Neural cell (in vitro differentiated cells): ENCODE measurements at regions not wholly inside any gene's neighbourhood (a gene's known extent, or its start where the extent isn't known, plus 50 kb on each side); places are given as distances from the start of the nearest gene placed in this dataset.

Experiments
- H2AFZ ChIP-seq: fragments of 200-600, 300-800 bp; sonication (generic), shearing (Covaris generic); 2 replicates; pipeline ENCODE4 v1.6.0; 2014; ENCODE audit warnings: low read depth, mild to moderate bottlenecking, antibody characterized with exemption, low read length, moderate library complexity
- H3F3A ChIP-seq: fragments of 200-600 bp; shearing (Covaris generic); 2 replicates; pipeline ENCODE4 v1.6.1; 2016; ENCODE audit warnings: mild to moderate bottlenecking, moderate library complexity, mixed read lengths, antibody characterized with exemption, low read length; ENCODE audit not compliant: insufficient read depth, poor library complexity, severe bottlenecking
- H3K27ac ChIP-seq: fragments of 200-600, 300-800 bp; sonication (generic), shearing (Covaris generic); 2 replicates; pipeline ENCODE4 v1.5.1; 2014; ENCODE audit warnings: mild to moderate bottlenecking, low read length, moderate library complexity
- H3K27me3 ChIP-seq: fragments of 300-800, 200-600 bp; sonication (generic), shearing (Covaris generic); 2 replicates; pipeline ENCODE4 v1.6.0; 2014; ENCODE audit warnings: mild to moderate bottlenecking, low read depth, low read length, moderate library complexity; ENCODE audit not compliant: insufficient read depth
- H3K36me3 ChIP-seq: fragments of 300-800, 200-600 bp; sonication (generic), shearing (Covaris generic); 2 replicates; pipeline ENCODE4 v1.5.1; 2014; ENCODE audit warnings: mild to moderate bottlenecking, antibody characterized with exemption, low read length, moderate library complexity; ENCODE audit not compliant: insufficient read depth
- H3K4me2 ChIP-seq: fragments of 300-800, 200-600 bp; sonication (generic), shearing (Covaris generic); 2 replicates; pipeline ENCODE4 v1.6.0; 2014; ENCODE audit warnings: mild to moderate bottlenecking, low read length
- H3K4me3 ChIP-seq: fragments of 300-800, 200-600 bp; sonication (generic), shearing (Covaris generic); 2 replicates; pipeline ENCODE4 v1.5.1; 2014; ENCODE audit warnings: mild to moderate bottlenecking, low read length, moderate library complexity
- H3K79me2 ChIP-seq: fragments of 200-600 bp; shearing (Covaris generic); replicated peaks from 2 replicates; pipeline ENCODE4 v1.6.0; 2014; ENCODE audit warnings: mild to moderate bottlenecking, low read length, moderate library complexity; ENCODE audit not compliant: insufficient read depth
- H3K9ac ChIP-seq: fragments of 300-800, 200-600 bp; sonication (generic), shearing (Covaris generic); 2 replicates; pipeline ENCODE4 v1.6.1; 2016; ENCODE audit warnings: mild to moderate bottlenecking, low read length, mixed read lengths
- H3K9me2 ChIP-seq: fragments of 200-600 bp; shearing (Covaris generic); 2 replicates; pipeline ENCODE4 v1.6.1; 2016; ENCODE audit warnings: mild to moderate bottlenecking, low read length, mixed read lengths; ENCODE audit not compliant: insufficient read depth
- H3K9me3 ChIP-seq: fragments of 200-600, 300-800 bp; sonication (generic), shearing (Covaris generic); 2 replicates; pipeline ENCODE4 v1.6.1; 2016; ENCODE audit warnings: mild to moderate bottlenecking, mixed run types, low read length, moderate library complexity, mixed read lengths
- H4K20me1 ChIP-seq: fragments of 200-600 bp; shearing (Covaris generic); 2 replicates; pipeline ENCODE4 v1.6.1; 2016; ENCODE audit warnings: mild to moderate bottlenecking, mixed run types; ENCODE audit not compliant: insufficient read depth
- EP300 ChIP-seq: fragments of 450-650 bp; conservative IDR thresholded peaks from 2 replicates; pipeline ENCODE4 v1.6.1; 2014; ENCODE audit warnings: antibody characterized with exemption, mild to moderate bottlenecking, moderate library complexity; ENCODE audit not compliant: poor library complexity, severe bottlenecking
- EZH2 ChIP-seq: fragments of 200-600, 300-800 bp; shearing (Covaris generic), sonication (generic); IDR thresholded peaks from 2 replicates; pipeline ENCODE4 v1.6.1; 2014; ENCODE audit warnings: antibody characterized with exemption, low read length, borderline replicate concordance, mild to moderate bottlenecking; ENCODE audit not compliant: insufficient read depth, poor library complexity, severe bottlenecking
- MXI1 ChIP-seq: fragments of 450-650 bp; conservative IDR thresholded peaks from 2 replicates; pipeline ENCODE4 v1.6.1; 2014; ENCODE audit warnings: antibody characterized with exemption, mild to moderate bottlenecking; ENCODE audit not compliant: poor library complexity, severe bottlenecking
- POLR2AphosphoS5 ChIP-seq: IDR thresholded peaks from 2 replicates; pipeline ENCODE4 v1.6.1; 2012
- RAD21 ChIP-seq: fragments of 450-650 bp; conservative IDR thresholded peaks from 2 replicates; pipeline ENCODE4 v1.6.1; 2014; ENCODE audit warnings: antibody characterized with exemption, mild to moderate bottlenecking, moderate library complexity
- SMC3 ChIP-seq: fragments of 450-650 bp; conservative IDR thresholded peaks from 2 replicates; pipeline ENCODE4 v1.6.1; 2014; ENCODE audit warnings: antibody characterized with exemption, mild to moderate bottlenecking, moderate library complexity; ENCODE audit not compliant: poor library complexity
- TAF1 ChIP-seq: IDR thresholded peaks from 2 replicates; pipeline ENCODE4 v1.6.1; 2012; ENCODE audit warnings: low read depth
- TF ChIP-seq, protein P1 (sequence below): IDR thresholded peaks from 2 replicates; pipeline ENCODE4 v1.6.1; 2012; ENCODE audit warnings: borderline replicate concordance
- TF ChIP-seq, protein P2 (sequence below): fragments of 450-650 bp; IDR thresholded peaks from 2 replicates; pipeline ENCODE4 v1.5.1; 2014; ENCODE audit warnings: antibody characterized with exemption, mild to moderate bottlenecking, moderate library complexity; ENCODE audit not compliant: poor library complexity, severe bottlenecking

DNA sequence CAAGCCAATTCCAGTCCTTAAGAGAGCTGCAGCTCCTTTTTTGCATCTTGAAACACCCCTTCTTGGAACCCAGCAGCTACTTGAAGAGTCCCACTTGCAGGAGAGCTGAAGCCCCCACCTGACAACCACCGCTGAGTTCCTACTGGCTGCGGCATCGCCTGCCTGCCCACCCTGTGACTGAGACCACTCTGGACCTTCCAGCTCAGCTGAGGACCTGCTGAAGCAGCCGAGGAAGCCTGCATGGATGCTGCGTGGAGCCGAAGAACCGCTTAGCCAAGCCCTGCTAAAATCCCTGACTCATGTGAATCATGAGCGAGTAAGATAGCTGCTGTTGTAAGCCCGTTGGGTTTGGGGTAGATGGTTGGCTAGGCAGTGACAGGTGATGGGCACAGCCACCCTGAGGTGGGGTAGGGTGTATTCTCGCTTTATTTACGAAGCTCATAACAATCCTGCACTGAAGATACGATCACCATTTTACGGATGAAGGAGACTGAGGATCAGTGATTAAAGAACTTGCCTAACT, 78.4 kb downstream of the INHBB start:
- TF ChIP-seq EZH2 (no peak), MXI1 (no peak), POLR2AphosphoS5 (no peak), TAF1 (no peak), SMC3 (no peak)
- Histone ChIP-seq H3K9me3 (no peaks in the 10 kb centered on the region), H3K79me2 (no peaks in the 10 kb centered on the region), H2AFZ (no peak overlapping the region), H3K9ac (no peak overlapping the region), H3K9me2 (no peaks in the 10 kb centered on the region), H3K27me3 (no peaks in the 10 kb centered on the region), H3K27ac (no peak overlapping the region), H3K36me3 (no peaks in the 10 kb centered on the region), H3F3A (no peaks in the 10 kb centered on the region), H4K20me1 (no peaks in the 10 kb centered on the region), H3K4me3 (no peak overlapping the region), H3K4me2 (no peak overlapping the region)

- no peaks in the 10 kb centered on the region for H3K9me2 ChIP-seq
- no peak overlapping the region for H3K27ac ChIP-seq
- no peaks in the 10 kb centered on the region for H3F3A ChIP-seq
- H3K9me3 ChIP-seq, result no peaks in the 10 kb centered on the region
- H3K36me3 ChIP-seq, result no peaks in the 10 kb centered on the region
- H3K27me3 ChIP-seq, result no peaks in the 10 kb centered on the region
- no peaks in the 10 kb centered on the region for H3K79me2 ChIP-seq
- H4K20me1 ChIP-seq, result no peaks in the 10 kb centered on the region
- no peak overlapping the region for H3K9ac ChIP-seq
- no peak overlapping the region for H2AFZ ChIP-seq
- TF ChIP-seq POLR2AphosphoS5 (no peak), EP300 (no peak), RAD21 (no peak), TAF1 (no peak), MXI1 (no peak), SMC3 (no peak), EZH2 (no peak)
- TF ChIP-seq, protein P1, sequence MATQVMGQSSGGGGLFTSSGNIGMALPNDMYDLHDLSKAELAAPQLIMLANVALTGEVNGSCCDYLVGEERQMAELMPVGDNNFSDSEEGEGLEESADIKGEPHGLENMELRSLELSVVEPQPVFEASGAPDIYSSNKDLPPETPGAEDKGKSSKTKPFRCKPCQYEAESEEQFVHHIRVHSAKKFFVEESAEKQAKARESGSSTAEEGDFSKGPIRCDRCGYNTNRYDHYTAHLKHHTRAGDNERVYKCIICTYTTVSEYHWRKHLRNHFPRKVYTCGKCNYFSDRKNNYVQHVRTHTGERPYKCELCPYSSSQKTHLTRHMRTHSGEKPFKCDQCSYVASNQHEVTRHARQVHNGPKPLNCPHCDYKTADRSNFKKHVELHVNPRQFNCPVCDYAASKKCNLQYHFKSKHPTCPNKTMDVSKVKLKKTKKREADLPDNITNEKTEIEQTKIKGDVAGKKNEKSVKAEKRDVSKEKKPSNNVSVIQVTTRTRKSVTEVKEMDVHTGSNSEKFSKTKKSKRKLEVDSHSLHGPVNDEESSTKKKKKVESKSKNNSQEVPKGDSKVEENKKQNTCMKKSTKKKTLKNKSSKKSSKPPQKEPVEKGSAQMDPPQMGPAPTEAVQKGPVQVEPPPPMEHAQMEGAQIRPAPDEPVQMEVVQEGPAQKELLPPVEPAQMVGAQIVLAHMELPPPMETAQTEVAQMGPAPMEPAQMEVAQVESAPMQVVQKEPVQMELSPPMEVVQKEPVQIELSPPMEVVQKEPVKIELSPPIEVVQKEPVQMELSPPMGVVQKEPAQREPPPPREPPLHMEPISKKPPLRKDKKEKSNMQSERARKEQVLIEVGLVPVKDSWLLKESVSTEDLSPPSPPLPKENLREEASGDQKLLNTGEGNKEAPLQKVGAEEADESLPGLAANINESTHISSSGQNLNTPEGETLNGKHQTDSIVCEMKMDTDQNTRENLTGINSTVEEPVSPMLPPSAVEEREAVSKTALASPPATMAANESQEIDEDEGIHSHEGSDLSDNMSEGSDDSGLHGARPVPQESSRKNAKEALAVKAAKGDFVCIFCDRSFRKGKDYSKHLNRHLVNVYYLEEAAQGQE, result no peak
- TF ChIP-seq, protein P2, sequence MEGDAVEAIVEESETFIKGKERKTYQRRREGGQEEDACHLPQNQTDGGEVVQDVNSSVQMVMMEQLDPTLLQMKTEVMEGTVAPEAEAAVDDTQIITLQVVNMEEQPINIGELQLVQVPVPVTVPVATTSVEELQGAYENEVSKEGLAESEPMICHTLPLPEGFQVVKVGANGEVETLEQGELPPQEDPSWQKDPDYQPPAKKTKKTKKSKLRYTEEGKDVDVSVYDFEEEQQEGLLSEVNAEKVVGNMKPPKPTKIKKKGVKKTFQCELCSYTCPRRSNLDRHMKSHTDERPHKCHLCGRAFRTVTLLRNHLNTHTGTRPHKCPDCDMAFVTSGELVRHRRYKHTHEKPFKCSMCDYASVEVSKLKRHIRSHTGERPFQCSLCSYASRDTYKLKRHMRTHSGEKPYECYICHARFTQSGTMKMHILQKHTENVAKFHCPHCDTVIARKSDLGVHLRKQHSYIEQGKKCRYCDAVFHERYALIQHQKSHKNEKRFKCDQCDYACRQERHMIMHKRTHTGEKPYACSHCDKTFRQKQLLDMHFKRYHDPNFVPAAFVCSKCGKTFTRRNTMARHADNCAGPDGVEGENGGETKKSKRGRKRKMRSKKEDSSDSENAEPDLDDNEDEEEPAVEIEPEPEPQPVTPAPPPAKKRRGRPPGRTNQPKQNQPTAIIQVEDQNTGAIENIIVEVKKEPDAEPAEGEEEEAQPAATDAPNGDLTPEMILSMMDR, result no peak
- no peak overlapping the region for H3K4me3 ChIP-seq
- H3K4me2 ChIP-seq, result no peak overlapping the region
Observed at GRCh38 chr2:120425014-120425413, 79.1 kb downstream of the INHBB start.

DNA sequence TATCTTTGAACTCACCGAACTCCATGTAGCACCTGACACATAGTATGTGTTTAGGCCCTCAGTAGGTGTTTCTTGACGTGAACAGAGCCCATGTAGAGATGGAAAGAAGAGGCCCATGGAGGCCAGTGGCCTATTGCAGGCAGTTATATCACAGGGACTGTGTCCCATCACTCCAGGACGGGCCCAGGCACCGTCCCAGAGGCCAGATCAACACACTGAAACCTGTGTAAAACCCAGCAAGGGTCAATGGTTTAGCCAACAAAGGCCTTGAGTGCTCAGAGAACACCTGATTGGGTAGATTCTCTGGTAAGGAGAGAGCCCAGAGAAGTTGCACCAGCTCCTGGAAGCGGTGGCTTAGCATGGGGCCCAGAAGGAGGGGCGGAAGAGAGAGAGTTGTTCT, 82.8 kb downstream of the INHBB start:
- H3K27ac ChIP-seq, result no peak overlapping the region
- H3K4me2 ChIP-seq, result no peak overlapping the region
- H3K27me3 ChIP-seq, result no peaks in the 10 kb centered on the region
- H2AFZ ChIP-seq, result no peak overlapping the region
- H3F3A ChIP-seq, result no peaks in the 10 kb centered on the region
- H3K9me2 ChIP-seq, result no peaks in the 10 kb centered on the region
- H3K79me2 ChIP-seq, result no peaks in the 10 kb centered on the region
- TF ChIP-seq SMC3 (no peak), MXI1 (no peak), TAF1 (no peak), POLR2AphosphoS5 (no peak), EP300 (no peak), RAD21 (no peak), EZH2 (no peak)
- TF ChIP-seq, protein P2, result no peak
- TF ChIP-seq, protein P1, result no peak
- H3K4me3 ChIP-seq, result no peak overlapping the region
- no peaks in the 10 kb centered on the region for H3K36me3 ChIP-seq
- H4K20me1 ChIP-seq, result no peaks in the 10 kb centered on the region
- no peaks in the 10 kb centered on the region for H3K9me3 ChIP-seq
- H3K9ac ChIP-seq, result no peak overlapping the region
